ENCODE measurements at regions not wholly inside any gene's neighbourhood (a gene's known extent, or its start where the extent isn't known, plus 50 kb on each side); places are given as distances from the start of the nearest gene placed in this dataset.

GRCh38 chr19:5392486-5392885 lies 51.9 kb upstream of the PTPRS start:
- no peak for DNase-seq

- DNase-seq, result no peak
These were observed 52.5 kb upstream of the PTPRS start for GRCh38 chr19:5393088-5393487.

- DNase-seq, result no peak
These were observed 54.2 kb upstream of the PTPRS start for GRCh38 chr19:5394551-5395505.

- DNase-seq, result no peak
These were observed 54.9 kb upstream of the PTPRS start for GRCh38 chr19:5395556-5395955.

- DNase-seq, result no peak
These were observed 55.7 kb upstream of the PTPRS start for GRCh38 chr19:5396096-5396939.

GRCh38 chr19:5396963-5397362 lies 56.4 kb upstream of the PTPRS start:
- DNase-seq, result no peak

GRCh38 chr19:5397804-5398692 lies 57.2 kb upstream of the ZNRF4 start:
- no peak for DNase-seq

GRCh38 chr19:5398693-5399057 lies 56.5 kb upstream of the ZNRF4 start:
- no peak for DNase-seq

- peak; percentile 79 to 82 for DNase-seq
These were observed 51.1 kb upstream of the ZNRF4 start for GRCh38 chr19:5403968-5404640.
